GM18867 (cell line): ENCODE measurements at regions not wholly inside any gene's neighbourhood (a gene's known extent, or its start where the extent isn't known, plus 50 kb on each side); places are given as distances from the start of the nearest gene placed in this dataset.

Source experiments
- ATAC-seq: cut with Tn5 transposase; IDR thresholded peaks from one replicate; pipeline ENCODE4 v1.9.1; 2021; ENCODE audit warnings: mild to moderate bottlenecking, moderate library complexity; ENCODE audit not compliant: unreplicated experiment

GRCh38 chrX:40485973-40486372 is 94.8 kb upstream of the ATP6AP2 start:
- no peak for ATAC-seq

- no peak for ATAC-seq
Measured at GRCh38 chrX:40485102-40485826, 95.5 kb upstream of the ATP6AP2 start.

- ATAC-seq, result no peak
Measured at GRCh38 chrX:40484408-40485091, 96.2 kb upstream of the ATP6AP2 start.

GRCh38 chrX:40483502-40483901 is 97.3 kb upstream of the ATP6AP2 start:
- ATAC-seq, result no peak

GRCh38 chrX:40479777-40480318 is 100.9 kb upstream of the ATP6AP2 start:
- no peak for ATAC-seq

GRCh38 chrX:40478474-40479065 is 102.2 kb upstream of the ATP6AP2 start:
- no peak for ATAC-seq

- ATAC-seq, result no peak
Measured at GRCh38 chrX:40476958-40477357, 103.8 kb upstream of the ATP6AP2 start.

- ATAC-seq, result no peak
Measured at GRCh38 chrX:40474645-40475044, 106.1 kb upstream of the ATP6AP2 start.

GRCh38 chrX:40474205-40474626 is 106.6 kb upstream of the ATP6AP2 start:
- no peak for ATAC-seq

- ATAC-seq, result no peak
Measured at GRCh38 chrX:40473460-40474204, 107.1 kb upstream of the ATP6AP2 start.

GRCh38 chrX:40471965-40472648 is 108.7 kb upstream of the ATP6AP2 start:
- peak; percentile 53 for ATAC-seq

- ATAC-seq, result no peak
Measured at GRCh38 chrX:40470830-40471429, 109.8 kb upstream of the ATP6AP2 start.

- ATAC-seq, result no peak
Measured at GRCh38 chrX:40469316-40469715, 111.5 kb upstream of the ATP6AP2 start.

GRCh38 chrX:40468033-40468846 is 112.5 kb upstream of the ATP6AP2 start:
- ATAC-seq, result peak; percentile 55

GRCh38 chrX:40467454-40467853 is 113.3 kb upstream of the ATP6AP2 start:
- no peak for ATAC-seq

- ATAC-seq, result no peak
Measured at GRCh38 chrX:40465735-40466551, 114.8 kb upstream of the ATP6AP2 start.

GRCh38 chrX:40462795-40463194 is 118.0 kb upstream of the ATP6AP2 start:
- no peak for ATAC-seq

GRCh38 chrX:40460926-40461325 is 119.8 kb upstream of the ATP6AP2 start:
- ATAC-seq, result no peak
